GM18520 (cell line): ENCODE measurements at regions not wholly inside any gene's neighbourhood (a gene's known extent, or its start where the extent isn't known, plus 50 kb on each side); places are given as distances from the start of the nearest gene placed in this dataset.
A peak's percentile ranks its signal among the peaks of the same experiment; 100 is the strongest.

Source experiments
- ATAC-seq: cut with Tn5 transposase; IDR thresholded peaks from one replicate; pipeline ENCODE4 v1.9.1; 2021; ENCODE audit not compliant: unreplicated experiment

DNA sequence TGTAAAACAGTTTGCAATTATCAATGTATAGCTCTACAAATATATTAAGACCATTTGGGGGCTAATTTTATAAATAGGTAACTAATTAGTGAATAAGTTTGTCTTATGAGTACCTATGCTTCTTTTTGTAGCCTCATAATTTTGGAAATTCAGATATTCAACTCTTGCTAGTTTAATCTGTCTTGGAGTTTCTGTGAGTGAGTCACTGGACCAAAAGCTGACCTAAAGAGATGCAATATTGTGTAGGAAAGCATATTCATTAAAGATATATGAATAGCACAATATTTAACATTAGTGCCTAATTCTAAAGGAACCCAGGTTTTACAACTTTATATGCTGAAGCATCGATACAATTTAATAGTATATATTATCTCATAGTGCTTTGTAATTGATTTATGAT is 161.3 kb upstream of the PCDH18 start:
- ATAC-seq: no peak

DNA sequence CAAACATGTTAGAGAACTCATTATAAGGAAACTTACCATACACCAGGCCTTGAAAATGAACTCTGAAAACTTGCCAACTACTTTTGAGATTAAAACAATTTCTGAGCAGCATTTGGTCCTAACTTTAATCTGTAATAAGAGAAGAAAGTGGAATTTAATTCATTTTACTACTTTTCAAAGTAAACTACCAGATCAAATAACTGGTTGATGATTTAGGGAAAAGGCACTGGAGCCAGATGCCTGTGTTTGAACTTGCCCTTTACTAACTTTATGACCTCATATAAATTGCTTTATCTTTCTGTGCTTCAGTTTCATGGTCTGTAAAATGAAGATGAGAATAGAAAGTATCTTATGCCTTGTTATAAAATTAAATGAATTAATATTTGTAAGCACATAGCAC is 159.9 kb upstream of the PCDH18 start:
- ATAC-seq: no peak

DNA sequence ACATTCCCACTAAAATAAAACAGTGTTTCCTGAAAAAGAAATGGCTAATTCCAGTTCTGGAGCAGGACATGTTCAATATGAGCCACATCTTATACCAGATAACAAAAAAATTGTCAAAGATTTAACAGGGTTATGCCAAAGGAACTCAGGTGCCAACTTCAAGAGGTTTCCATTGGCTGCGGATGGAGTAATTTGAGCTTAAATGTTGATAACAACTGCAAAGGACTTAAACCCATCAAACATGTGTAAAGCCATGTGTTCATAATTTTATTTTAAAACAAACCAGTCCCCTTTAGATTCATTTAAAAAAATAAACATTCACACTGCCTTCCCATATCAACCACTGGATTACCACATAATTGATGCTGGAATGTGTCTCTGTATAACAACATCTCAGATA is 156.4 kb upstream of the PCDH18 start:
- no peak for ATAC-seq

DNA sequence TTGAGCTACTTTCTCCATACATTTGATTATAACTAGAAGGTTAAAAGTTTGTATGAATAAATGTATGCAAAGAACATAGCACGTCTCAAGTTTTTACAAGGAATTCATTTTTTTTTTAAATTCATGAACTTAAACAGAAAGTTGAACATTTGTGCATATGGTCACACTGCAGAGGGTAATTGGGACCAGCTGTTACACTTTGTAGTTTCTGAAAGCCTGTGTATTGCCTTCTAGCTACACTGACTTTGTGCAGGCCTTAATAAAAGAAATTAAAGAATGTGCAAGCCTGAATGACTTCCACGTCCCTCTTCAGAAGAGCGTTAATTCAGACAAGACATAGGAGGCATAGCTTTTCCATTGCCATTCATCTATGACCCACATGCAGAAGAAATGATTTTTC is 153.1 kb upstream of the PCDH18 start:
- no peak for ATAC-seq

DNA sequence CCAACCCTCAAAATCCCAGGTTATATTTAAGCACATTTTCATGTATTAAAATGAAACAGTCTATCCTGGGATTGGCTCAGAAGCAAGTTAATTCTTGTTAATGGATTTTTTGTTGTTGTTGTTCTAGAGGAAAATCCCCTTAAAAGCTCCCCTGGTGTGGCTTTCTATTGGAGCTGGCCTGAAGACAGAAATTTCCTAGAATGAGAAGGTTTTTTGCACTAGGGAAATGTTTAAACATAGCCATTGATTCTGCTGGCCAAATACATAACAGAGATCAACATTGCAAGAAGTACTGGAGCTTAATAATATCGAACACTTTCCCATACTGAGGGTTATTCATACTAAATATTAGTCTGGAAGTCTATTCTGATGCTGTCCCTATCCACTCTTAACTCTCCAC is 148.8 kb upstream of the PCDH18 start:
- ATAC-seq: no peak

DNA sequence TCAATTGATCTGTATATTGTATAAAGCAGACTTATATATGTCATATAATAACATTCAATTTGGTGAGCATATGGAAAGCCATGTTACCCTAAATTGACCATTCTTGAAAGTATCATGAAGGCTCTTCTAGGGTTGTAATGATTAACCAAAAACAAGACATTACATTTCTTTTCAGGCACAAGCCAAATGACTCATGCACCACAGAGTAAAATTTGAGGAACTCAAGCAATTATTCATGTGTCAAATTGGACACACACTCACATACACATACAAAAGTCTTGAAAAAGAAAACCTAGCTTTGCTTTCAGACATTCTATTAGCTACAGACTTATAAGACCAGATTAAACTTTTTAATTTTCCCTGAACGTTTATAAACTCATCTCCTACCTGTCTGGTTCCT is 146.5 kb upstream of the PCDH18 start:
- no peak for ATAC-seq

DNA sequence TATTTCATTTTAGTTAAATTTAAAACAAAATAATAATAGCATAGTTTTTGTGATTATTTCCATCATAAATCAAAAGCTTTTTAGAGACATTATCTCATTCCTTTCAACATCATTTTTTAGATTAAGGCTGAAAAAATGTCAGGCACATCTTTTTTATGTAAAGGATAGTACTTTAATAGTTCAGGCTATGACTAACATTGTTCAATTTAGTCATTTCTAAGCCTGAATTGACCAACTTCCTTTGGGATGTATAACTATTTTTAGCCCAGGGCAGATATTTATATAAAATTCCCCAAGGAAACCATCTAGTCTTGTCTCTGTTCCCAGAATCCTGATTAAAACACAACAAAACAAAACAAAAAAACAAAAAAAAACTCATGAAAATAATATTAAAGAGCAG is 145.6 kb upstream of the PCDH18 start:
- no peak for ATAC-seq

DNA sequence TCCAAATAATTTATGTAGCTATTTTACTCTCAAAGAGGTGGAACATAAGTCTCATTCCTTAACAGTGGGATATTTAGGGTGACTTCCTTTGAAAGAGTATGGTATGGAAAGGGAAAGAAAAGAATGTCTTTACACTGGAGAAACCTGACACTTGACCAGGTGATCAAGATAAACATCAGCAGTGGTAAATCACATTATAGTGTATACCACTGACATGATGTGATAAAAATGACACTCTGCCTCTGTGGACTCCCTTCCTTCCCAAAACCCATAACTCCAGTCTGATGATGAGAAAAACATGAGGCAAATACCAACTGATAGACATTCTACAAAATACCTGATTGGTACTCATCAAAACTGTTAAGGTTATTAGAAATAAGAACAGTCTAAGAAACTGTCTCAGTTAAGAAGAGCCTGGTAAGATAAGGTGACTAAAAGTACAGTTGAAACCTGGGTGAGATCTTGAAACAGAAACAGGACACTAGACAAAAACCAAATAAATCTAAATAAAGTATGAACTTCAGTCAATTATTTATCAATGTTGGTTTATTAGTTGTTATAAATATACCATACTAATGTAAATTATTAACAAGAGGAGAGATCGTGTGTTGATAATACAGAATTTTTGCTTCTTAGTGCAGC is 144.2 kb upstream of the PCDH18 start:
- ATAC-seq: no peak

DNA sequence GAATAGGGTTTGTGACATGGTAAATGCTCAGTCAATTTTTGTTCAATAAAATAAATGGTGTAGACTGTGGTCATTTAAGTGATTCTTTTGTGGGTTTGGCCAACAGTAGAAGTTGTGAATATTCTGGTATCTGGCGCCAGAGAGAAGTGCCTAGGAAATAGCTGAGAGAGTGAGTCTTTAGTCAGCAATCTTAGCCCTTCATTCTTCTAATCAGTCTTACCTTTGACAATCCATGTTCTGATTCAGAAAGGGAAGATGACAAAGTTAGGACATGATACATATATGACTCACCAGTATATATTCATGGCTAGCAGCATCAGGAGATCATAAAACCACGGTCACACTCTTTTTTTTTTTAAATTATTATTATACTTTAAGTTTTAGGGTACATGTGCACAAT is 141.8 kb upstream of the PCDH18 start:
- no peak for ATAC-seq

DNA sequence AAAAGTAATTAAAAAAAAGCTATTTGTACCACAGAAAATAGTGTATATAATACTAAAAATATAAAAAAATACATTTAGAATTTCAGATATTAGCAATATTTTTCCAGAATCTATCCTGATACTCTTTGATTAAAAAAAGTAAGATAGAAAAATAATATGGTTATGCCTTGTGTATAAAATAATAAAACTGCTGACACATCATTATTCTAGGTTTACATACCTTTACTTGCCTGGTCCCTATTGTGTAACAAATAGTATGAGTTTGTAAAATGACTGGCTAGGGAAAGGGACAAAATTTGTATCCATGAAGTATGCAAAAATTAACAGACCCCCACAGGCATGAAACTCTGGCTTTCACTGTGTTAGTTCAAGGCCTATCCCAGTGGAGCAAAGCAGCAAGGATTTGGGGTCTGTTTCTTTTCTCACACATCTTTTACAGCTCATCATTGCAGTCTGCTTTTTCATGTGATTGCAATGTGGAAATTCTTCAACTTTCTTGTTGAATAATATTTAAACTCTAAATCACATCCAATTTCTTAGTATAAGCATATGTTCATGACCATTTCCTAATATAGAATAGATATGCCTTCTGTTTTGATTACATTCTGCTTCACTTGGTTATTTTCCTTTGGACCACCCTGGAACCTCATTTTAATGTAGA is 136.7 kb upstream of the PCDH18 start:
- no peak for ATAC-seq

DNA sequence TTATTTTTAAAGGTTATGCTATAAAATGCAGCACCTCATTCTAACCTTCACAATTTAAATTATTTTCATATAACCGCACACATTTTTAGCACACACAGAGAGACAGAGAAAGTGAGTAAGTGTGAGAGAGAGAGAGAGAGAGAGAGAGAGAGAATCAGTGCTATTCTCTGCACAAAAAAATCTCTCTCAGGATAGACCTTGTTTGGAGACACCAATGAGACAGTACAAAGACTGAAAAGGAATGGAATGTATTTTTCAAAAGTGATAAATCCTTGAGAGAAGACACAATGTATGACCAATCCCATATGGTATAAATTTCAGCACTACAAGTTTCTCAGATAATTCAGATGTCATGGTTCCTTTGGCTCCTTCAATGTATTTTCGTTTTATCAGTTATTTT is 132.1 kb upstream of the PCDH18 start:
- ATAC-seq: no peak

DNA sequence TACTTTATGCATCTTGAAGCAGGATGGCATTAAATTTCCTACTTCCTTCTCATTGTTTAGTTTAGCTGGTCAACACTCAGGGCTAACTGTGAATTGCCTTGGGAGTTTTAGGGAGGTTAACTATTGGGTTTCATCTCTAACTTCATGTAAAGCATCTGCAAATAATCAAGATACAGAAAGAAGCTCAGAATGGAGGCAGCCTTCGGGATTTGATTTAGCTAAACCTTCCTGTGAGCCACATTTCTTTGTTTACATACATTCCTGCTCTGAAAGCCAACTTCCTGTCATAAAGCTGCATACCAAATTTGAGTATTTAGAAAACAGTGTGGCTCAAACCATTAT is 131.7 kb upstream of the PCDH18 start:
- ATAC-seq: no peak

DNA sequence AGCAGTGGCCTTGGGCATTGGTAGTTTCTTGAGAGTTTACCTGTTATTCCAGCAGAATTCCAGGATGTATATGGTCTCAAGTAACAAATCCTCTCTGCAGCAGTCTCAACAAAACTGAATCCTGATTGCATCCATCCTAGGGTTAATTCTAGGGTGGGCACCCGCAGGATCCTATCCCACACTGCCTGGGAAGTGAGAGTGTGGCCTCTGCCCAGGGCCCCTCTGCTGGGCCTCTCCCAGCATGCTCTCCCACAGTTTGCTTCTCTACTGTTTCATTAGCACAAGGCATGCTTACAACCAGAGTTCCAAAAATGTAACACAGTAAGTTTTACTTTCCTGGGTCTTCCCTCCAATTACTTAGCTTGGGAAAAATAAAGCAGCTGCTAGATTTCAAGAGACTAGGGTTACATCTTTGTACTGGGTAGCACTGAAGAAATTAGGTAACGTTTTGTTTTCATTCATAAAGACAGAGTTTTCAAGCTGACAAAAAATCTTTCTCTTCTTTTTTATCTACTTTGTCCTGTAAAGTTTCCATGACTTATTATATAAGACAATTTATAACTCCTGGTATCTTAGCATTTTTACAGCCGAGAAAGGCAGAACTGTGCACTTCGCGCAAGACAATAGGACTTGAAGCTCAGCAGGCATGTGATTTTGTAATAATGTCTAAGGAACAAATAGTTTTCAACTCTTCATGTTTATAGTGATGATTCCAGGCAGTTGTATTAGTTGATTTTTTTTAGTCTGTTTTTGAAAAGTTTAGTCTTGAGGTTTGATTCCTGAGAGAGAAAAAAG is 131.2 kb upstream of the PCDH18 start:
- ATAC-seq: no peak

DNA sequence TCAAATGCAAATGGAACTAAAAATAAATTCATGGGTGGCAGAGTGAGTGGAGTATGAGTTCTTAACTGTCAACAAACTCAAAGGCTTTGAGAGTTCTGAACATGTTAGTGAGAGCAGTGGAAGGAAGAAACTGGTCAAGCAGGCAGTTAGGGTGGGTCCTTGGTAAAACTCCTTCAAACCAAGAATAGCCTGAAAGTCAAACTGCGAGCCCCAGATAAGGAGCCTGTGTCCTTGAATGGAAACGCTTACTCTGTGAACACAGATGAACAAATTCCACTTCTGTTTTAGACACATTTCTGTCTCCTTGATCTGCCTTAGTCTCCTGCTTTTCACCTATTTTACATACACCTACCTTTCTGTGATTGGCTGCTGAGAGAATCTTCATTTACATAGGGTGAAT is 129.4 kb upstream of the PCDH18 start:
- no peak for ATAC-seq

DNA sequence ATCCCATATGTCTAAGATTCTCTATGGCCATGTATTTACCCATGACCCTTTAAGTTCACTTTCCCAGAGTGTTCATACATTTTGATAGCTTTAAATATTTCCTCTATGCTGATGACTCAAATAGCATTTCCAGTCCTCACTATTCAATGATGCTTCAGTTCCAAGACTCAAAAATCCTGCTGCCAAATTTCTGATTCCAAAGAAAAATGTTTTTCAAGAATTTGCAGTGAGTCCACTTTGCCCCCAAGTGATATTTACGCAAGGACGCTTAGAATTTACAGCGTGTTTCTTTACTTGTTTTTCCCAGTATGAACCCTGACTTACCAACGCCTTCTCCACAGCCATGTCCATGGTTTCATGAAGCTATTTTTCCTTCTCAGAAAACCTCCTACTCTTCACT is 127.9 kb upstream of the PCDH18 start:
- no peak for ATAC-seq

DNA sequence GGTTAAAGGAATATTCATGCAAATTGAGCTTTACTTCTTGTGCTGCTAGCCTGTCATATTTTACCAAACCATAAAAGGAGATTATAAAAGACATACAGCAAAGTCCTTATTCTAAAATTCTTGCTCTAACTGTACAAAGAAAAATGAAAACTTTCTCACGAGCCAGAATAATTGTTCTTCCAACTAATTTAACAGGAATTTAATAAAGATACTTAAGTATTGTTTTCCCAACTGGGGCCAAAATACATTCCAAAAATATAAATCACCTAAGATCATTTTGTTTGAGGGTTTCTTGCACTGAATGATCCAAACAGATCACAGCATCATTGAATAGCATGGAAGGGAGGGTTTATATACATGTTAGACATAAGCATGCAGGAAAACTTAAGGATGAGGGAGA is 127.1 kb upstream of the PCDH18 start:
- ATAC-seq: no peak

DNA sequence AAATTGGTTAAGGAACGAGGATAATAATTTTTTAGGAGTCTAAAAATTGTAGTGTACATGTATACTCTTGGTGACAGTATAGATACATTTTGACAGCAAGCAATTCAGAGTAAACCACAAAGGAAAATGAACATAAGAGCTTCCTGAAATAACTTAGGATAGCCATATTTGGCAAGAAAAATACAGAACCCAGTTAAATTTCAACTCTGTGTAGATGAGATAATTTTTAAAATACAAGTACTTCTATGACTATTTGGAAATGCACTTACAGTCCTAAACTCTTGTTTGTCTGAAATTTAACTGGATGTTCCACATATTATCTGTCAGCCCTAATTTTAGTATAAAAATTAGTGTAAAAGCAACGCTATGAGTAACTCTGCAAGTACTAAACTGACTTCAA is 124.4 kb upstream of the PCDH18 start:
- ATAC-seq: no peak

DNA sequence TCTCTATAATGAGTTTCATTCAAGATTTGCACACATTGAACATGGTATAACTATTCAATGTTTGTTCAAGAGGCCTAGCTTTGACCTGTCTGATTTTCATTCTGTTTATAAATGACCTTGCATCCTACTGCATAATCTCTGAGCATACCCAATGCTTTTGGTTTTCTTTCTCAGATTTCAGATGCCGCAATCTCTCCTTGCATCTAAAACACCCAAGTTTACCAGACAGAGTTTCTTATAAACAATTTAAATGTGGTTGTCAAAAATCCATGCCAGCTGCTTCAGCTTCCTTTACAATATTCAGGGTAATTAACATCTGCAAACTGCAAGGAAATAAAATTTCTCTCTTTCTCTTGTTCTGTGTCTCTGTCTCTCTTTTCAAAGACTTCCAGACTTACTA is 123.0 kb upstream of the PCDH18 start:
- ATAC-seq: no peak

DNA sequence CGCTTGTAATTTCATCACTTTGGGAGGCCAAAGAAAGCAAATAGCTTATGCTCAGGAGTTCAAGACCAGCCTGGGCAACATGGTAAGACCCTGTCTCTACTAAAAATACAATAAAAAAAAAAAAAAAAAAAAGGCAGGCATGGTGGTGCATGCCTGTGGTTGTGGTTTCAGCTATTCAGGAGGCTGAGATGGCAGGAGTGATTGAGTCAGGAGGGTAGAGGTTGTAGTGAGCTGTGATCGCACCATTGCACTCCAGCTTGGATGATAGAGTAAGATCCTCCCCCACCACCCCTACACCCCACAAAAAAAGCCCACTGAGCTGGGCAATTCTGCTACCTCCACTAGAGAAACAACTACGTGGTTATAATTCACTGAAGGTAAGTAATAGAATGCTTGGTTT is 118.8 kb upstream of the PCDH18 start:
- ATAC-seq: no peak

DNA sequence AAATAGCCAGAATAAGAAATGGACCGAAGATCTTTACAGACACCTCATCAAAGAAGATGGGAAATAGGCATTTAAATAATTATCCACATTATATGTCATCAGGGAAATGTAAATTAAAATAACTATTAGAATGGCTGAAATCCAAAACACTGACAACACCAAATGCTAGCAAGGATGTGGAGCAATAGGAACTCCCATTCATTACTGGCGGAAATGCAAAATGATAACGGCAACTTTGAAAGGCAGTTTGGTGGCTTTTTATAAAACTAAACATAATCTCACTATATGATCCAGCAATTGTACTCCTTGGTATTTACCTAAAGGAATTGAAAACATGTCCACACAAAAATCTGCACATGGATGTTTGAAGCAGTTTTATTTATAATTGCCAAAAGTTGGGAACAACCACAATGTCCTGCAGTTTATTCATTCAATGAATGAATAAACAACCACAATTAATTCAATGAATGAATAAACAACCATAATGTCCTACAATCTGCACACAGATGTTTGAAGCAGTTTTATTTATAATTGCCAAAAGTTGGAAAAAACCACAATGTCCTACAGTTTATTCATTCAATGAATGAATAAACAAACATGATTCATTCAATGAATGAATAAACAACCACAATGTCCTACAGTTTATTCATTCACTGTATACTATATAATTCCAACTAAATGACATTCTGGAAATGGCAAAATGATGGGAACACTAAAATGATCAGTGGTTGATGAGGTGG is 117.6 kb upstream of the PCDH18 start:
- no peak for ATAC-seq

DNA sequence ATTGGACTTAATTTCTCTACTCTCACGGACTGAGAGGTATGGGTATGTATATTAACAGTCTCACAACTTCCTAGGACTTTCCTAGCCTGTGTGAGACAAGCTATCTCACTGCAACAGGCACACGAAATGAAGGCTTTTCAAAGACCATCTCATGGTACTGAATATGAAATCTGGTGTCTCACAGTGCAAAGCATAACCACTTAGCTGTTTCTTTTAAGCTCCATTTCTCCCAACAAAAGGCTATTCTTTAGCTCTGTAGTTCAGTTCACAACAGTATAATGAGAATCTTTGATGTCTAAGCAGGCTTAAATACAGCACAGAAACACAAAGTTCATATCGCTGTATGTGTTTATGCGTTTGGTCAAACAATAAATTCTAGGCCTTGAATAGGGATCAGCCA is 116.2 kb upstream of the PCDH18 start:
- ATAC-seq: no peak

DNA sequence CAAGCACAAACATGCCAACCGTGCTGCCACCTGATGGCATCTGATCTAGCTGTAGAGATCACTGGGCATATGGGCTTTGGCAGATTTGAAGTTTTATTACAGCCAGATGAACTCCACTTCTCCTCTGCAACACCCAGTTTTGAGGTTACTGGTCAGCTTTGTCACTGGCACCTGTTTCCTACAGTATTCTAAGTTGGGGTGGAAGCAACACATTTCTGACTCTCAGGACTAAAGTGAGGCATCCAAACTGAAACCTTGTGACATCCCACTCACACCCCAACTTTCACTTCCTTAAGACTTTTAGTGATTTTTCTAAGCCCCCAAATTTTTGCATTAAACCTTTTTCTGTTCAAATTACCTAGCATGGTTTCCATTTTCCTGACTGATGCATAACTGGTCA is 115.1 kb upstream of the PCDH18 start:
- ATAC-seq: peak; percentile 67
